Upper lobe of left lung (tissue), 6 donors: ENCODE measurements at regions not wholly inside any gene's neighbourhood (a gene's known extent, or its start where the extent isn't known, plus 50 kb on each side); places are given as distances from the start of the nearest gene placed in this dataset.

Experiments
- ATAC-seq, 2 donors: fragments of 200-7000 bp; cut with Tn5 transposase; one replicate each; pipeline ENCODE4 v1.9.1; 2022; ENCODE audit warnings: mild to moderate bottlenecking in 2 of 2, moderate library complexity in 2 of 2; ENCODE audit not compliant: low FRiP score in 2 of 2
- DNase-seq, 2 donors: peaks; one replicate each; pipeline ENCODE4 v3.0.0-alpha.2; 2019 to 2020
- H3K27ac ChIP-seq, 4 donors: fragments of 200-600 bp; sonication (generic); one replicate each; pipeline ENCODE4 v1.5.1; 2016 to 2019
- H3K27me3 ChIP-seq, 4 donors: fragments of 200-600 bp; sonication (generic); one replicate each; pipeline ENCODE4 v1.5.1; 2017 to 2019
- H3K36me3 ChIP-seq, 4 donors: fragments of 200-600 bp; sonication (generic); one replicate each; pipeline ENCODE4 v1.5.1; 2016 to 2019
- H3K4me1 ChIP-seq, 4 donors: fragments of 200-600 bp; sonication (generic); one replicate each; pipeline ENCODE4 v1.5.1; 2018 to 2019
- H3K4me3 ChIP-seq, 4 donors: fragments of 200-600 bp; sonication (generic); one replicate each; pipeline ENCODE4 v1.5.1; 2017 to 2019; ENCODE audit warnings: mild to moderate bottlenecking in 2 of 4, moderate library complexity in 1 of 4
- H3K9me3 ChIP-seq, 4 donors: fragments of 200-600 bp; sonication (generic); one replicate each; pipeline ENCODE4 v1.5.1; 2018 to 2019
- EP300 ChIP-seq, 4 donors: sonication (generic); formaldehyde crosslinking; IDR thresholded peaks; one replicate each; pipeline ENCODE4 v1.5.1; 2017; ENCODE audit warnings: antibody characterized with exemption in 4 of 4, control low read depth in 2 of 4
- POLR2A ChIP-seq, 4 donors: fragments of 450-650 bp; IDR thresholded peaks; one replicate each; pipeline ENCODE4 v1.5.1; 2016 to 2017; ENCODE audit warnings: antibody characterized with exemption in 4 of 4, mild to moderate bottlenecking in 2 of 4
- POLR2AphosphoS5 ChIP-seq, 2 donors: sonication (generic); formaldehyde crosslinking; IDR thresholded peaks; one replicate each; pipeline ENCODE4 v1.5.1; 2017; ENCODE audit warnings: antibody characterized with exemption in 2 of 2
- WGBS, 2 donors: methylation state at CpG; one replicate each; pipeline ENCODE4 v1.1.5; 2017 to 2018; 5-methylcytosine and 5-hydroxymethylcytosine counted together
- small RNA-seq, 4 donors: library from RNA; depleted of rRNA; stranded (forward); fragments of <200 nt; gene quantifications; one replicate each; pipeline ENCODE3, GENCODE V24; 2016
- TF ChIP-seq, protein P1 (sequence below), 6 experiments: fragments of 450-650 bp in 4 of 6; fragments of 200-600 bp in 2 of 6; sonication (generic) in 2 of 6; IDR thresholded peaks; one replicate each; pipeline ENCODE4 v1.5.1; 2016 to 2019; ENCODE audit warnings: antibody characterized with exemption in 6 of 6
- donor health status: DM: no; HTN: no; CAD: no; lungs with moderate emphysema.
- donor health status: DM: no; HTN: yes; CAD: no; lungs with severe emphysema.

DNA sequence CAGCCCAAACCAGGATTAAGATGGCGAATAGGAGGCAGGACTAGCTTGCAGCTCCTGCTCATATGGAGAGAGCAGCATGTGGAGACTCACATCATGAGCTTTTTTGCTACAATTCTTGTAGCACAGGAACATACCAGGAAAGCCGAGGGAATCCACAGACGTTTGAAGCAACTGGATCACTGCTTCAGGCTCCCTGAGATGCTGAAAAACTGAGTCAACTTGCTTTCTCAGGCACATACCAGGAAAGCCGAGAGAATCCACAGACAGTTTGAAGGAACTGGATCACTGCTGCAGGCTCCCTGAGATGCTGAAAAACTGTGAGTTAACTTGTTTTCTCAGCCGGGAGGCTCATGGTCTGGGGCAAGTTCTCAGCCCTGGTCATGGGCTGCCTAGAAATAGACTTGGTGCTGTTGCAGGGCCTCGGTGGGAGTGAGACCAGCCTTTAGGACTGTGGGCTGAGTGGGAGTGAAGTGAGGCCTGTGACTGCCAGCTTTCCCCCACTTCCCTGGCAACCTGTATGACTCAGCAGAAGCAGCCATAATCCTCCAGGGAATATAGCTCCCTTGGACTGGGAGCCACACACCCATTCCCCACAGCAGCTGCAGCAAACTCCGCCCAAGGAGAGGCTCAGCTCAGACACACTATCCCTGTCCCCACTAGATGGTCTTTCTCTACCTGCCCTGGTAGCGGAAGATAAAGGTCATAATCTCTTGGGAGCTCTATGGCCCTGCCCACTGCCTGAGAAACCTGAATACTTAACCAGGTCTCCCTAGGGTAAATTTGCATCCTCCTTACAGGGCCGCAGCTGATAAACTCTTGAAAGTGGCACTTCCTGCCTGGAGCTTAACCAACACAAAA, 51.9 kb upstream of the PFN2 start:
- no peak for ATAC-seq
- WGBS, 2 donors: 84 to 87% methylated on average over 7 to 9 of the region's 9 CpGs
- H3K36me3 ChIP-seq: no peaks in the 10 kb centered on the region

DNA sequence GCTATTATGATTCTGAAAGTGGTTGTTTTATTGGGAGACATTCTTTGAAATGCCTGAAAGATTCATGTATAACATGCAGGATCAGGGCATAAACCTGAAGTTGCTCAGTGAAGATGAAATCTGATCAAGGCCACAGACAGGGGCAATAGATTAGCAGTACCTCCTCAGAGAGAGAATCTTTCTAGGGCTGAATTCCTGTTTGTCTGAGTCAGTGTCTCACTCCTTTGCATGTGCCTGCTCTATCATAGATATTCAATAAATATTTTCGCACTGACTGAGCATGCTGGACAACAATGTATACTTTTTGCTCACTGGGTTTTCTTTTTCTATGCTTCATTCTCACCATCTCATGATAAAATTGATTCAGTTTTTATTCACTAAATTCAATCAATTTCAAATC, 49.8 kb upstream of the PFN2 start:
- no peak for ATAC-seq
- Histone ChIP-seq H3K27ac (no peak overlapping the region), H3K36me3 (no peaks in the 10 kb centered on the region), H3K4me3 (no peak overlapping the region), H3K9me3 (peaks cover 0 to 16% (median 3%) of the 10 kb centered on the region in 4 donors), H3K4me1 (no peaks in the 10 kb centered on the region), H3K27me3 (no peaks in the 10 kb centered on the region)
- no peak for DNase-seq
- WGBS, 2 donors: 96% methylated on average over 1 of the region's 1 CpG
- no peak for TF ChIP-seq EP300 (IDR thresholded peaks at IDR 0.05)
- TF ChIP-seq POLR2AphosphoS5 (IDR thresholded peaks at IDR 0.05): no peak
- TF ChIP-seq POLR2A (IDR thresholded peaks at IDR 0.05): no peak
- TF ChIP-seq, protein P1, sequence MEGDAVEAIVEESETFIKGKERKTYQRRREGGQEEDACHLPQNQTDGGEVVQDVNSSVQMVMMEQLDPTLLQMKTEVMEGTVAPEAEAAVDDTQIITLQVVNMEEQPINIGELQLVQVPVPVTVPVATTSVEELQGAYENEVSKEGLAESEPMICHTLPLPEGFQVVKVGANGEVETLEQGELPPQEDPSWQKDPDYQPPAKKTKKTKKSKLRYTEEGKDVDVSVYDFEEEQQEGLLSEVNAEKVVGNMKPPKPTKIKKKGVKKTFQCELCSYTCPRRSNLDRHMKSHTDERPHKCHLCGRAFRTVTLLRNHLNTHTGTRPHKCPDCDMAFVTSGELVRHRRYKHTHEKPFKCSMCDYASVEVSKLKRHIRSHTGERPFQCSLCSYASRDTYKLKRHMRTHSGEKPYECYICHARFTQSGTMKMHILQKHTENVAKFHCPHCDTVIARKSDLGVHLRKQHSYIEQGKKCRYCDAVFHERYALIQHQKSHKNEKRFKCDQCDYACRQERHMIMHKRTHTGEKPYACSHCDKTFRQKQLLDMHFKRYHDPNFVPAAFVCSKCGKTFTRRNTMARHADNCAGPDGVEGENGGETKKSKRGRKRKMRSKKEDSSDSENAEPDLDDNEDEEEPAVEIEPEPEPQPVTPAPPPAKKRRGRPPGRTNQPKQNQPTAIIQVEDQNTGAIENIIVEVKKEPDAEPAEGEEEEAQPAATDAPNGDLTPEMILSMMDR (IDR thresholded peaks at IDR 0.05): no peak

More for the DNA sequence above, 51.9 kb upstream of the PFN2 start:
- DNase-seq: no peak
- Histone ChIP-seq H3K27me3 (no peaks in the 10 kb centered on the region), H3K4me3 (no peak overlapping the region), H3K9me3 (peaks cover 0 to 16% (median 3%) of the 10 kb centered on the region in 4 donors), H3K4me1 (no peaks in the 10 kb centered on the region), H3K27ac (no peak overlapping the region)
- TF ChIP-seq EP300 (IDR thresholded peaks at IDR 0.05): no peak
- no peak for TF ChIP-seq POLR2AphosphoS5 (IDR thresholded peaks at IDR 0.05)
- TF ChIP-seq POLR2A (IDR thresholded peaks at IDR 0.05): no peak
- TF ChIP-seq, protein P1 (IDR thresholded peaks at IDR 0.05): no peak

Small RNA genes in the stretch of these regions (small RNA-seq; reads per million reads assigned to genes)
- 0 reads per million in 4 donors for gene RF00004
- 0 reads per million in 4 donors for gene RPL32P9
